Activated CD8-positive, alpha-beta memory T cell treated with anti-CD3 and anti-CD28 coated beads, Interleukin-2, amount 50 U/mL, for 48 hours (primary cell): ENCODE measurements at regions not wholly inside any gene's neighbourhood (a gene's known extent, or its start where the extent isn't known, plus 50 kb on each side); places are given as distances from the start of the nearest gene placed in this dataset.
A peak's percentile ranks its signal among the peaks of the same experiment; 100 is the strongest.
"Not testable (repeated sequence)": the region's sequence is repeated elsewhere in the genome, so short reads cannot be mapped to it uniquely, and the experiment has no call there.

Experiments
- DNase-seq: peaks from one replicate; pipeline ENCODE4 v3.0.0-alpha.2; 2020

DNA sequence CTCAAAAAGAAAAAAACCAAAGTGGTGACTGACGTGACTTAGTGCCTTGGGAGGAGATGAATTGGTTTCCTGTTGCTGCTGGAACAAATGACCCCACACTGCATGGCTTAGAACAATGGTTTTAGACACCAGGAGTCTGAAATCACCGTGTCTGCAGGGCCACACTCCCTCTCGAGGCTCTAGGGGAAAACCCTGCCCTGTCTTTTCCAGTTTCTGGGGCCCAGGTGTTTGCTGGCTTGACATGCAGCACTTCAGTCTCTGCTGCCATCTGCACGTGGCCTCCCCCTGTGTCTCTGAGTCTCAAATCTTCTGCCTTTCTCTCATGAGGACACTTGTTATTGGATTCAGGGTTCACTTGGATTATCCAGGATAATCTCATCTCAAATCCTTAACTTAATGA, 323.8 kb upstream of the TNRC6C start:
- peak; percentile 66 for DNase-seq

DNA sequence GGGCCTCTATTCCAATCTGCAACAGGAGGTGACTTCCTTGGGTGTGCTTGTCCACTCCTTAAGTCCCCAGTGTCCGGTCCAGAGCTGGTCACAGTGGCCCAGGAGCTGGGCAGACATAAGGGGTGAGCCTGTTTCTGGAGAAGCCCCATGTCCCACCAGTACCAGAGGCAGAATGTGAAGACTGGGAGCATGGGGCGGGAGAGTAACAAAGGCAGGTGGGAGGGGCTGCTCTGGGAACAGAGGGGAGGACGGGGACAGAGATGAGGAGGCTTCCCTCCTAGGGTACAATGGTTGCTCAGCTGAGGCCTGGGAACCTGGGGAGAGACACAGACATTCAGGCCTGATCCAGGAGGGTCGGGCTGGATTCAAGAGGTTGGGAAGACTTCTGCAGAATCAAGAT, 323.3 kb upstream of the TNRC6C start:
- DNase-seq = no peak

DNA sequence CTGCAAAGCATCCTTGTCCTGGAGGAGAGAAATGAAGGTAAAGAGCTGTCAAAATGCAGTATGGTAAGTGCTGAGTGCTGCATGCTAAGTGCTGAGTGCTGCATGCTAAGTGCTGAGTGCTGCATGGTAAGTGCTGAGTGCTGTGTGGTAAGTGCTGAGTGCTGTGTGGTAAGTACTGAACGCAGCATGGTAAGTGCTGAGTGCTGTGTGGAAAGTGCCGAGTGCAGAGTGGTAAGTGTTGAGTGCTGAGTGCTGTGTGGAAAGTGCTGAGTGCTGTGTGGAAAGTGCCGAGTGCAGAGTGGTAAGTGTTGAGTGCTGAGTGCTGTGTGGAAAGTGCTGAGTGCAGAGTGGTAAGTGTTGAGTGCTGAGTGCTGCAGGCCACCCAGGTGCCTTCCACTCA, 322.7 kb upstream of the TNRC6C start:
- DNase-seq = not testable (repeated sequence)

DNA sequence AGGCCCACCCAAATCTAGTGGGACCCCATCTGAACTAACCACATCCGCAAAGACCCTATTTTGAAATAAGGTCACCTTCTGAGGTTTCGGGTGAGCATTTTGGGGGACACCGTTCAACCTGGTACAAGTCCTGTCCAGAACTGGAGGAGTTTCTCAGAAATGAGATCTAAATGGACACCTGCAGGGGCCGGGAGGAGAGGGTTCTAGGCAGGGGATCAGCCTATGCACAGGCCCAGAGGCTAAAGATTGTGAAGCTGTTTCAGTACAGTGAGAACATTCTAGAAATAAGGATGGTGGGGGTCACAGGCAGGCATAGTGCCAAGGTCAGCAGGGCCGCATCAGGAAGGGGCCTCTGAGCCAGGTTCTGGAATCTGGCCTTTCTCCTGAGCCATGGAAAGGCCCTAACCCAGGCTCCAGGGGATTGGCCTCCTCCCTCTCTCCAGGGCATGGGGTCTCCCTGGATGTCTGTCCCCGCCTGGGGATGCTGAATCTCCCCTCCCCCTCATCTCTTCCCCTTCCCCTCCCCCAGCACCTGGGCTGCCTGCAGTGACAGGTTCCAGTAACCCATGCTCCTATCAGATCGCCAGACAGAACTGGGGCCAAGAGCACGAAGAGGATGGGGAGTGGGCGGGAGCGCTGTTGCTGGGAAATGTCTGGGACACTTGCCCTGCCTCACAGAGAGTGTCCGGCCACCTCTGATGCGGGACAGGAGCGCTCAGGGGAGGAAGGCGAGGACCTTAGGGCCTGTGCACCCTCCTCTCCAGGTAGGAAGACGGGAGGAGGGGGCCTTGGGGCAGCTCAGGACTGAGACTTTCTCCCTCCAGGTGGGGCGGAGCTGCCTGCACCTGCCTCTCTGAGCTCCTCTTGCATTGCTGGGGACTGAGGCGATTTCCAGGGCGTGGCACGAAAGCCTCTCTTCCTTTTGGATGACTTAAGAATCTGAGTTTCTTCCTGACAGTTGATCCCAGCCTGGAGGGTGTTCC, 321.4 kb upstream of the TNRC6C start:
- DNase-seq = no peak

DNA sequence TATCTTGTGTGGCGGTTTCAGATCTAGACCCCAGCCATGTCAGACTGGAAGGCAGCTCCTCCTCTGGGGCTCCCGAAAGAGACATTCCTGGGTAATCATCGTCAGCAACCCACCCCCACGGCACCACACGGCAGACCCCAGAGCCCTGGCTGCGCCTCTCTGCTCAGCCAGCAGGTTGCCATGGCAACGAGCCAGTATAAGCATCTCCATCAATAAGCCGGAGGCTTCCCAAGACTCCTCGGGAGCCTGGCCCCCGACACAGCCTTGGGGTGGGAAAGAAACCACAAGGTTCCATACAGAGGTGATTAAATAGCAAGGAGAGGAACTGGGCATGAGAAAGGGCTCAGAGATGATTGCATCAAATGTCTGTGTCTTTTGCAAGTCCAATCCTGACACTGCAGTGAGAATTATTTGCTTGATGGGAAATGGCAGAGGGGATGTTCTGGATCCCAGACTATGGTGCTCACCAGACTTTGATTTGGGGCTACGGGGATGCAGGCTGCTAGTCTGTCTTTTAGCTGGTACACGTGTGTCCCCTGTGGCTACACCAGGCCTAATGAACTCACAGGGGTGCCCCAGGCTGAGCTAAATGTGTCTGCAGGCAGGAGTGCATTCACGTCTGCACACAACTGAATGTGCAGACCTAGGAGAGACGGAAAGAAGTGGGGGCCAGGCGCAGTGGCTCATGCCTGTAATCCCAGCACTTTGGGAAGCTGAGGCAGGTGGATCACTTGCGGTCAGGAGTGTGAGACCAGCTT, 320.5 kb upstream of the TNRC6C start:
- no peak for DNase-seq

DNA sequence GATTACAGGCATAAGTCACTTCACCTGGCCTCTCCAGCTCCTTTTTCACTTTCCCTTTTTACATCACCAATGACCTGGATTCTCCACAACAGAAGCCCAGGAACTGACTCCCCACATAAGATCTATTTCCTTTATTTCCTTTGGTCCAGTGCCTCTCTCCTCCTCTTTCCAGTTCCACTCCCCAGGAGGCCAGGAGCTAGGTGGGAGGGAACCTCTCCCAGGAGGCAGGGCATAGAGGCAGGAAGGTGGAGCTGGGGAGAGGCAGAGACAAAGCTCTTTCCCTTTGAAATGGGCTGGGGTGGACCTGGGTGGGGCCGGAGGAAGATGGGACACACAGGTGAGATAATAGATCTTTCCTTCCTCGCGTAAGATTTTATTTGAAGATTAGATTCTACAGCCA, 318.3 kb upstream of the TNRC6C start:
- DNase-seq = no peak

DNA sequence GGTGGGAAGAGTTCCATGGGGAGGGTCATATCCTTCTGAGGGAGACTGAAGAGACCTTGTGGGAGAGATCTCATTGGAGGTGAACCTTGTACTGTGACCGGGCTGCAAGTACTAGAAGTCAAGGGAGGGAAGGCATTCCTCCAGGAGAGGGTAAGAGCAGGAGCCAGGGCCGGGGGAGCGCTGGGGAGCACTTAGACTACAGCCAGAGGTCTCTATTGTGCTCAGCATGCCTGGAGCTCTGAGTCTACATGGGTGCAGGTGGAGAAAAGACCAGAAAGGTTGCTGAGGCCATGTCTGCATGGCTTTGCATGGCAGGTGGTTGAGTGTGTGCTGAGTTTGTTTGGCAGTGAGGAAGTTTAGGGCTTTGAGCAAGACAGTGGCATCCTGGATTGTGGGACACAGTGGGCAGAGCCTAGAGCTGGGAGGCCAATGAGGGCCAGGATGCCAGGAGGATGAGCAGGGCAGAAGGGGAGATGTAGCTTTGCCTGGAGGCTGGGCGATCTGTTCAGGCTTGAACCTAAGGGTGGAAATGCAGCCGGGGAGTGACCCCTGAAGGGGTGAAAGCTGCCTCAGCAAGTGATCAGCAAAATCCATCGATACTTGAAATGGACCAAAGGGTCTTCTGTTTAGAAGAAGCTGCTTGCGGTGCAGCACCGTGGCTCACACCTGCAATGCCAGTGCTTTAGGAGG, 317.4 kb upstream of the TNRC6C start:
- DNase-seq = no peak

DNA sequence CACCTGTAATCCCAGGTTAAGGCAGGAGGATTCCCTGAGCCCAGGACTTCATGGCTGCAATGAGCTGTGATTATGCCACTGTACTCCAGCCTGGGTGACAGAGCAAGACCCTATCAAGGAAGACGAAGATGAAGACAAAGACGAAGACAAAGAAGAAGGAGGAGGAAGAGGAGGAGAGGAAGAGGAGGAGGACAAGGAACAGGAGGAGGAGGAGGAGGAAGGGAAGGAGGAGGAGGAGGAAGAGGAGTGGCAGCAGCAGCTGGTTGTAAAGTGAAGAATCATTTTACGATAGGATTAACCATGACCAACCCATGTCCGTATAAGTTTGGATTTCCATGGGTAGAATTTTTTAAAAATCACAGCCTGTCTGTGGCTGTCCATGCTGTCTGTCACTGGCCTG, 316.8 kb upstream of the TNRC6C start:
- DNase-seq = no peak

DNA sequence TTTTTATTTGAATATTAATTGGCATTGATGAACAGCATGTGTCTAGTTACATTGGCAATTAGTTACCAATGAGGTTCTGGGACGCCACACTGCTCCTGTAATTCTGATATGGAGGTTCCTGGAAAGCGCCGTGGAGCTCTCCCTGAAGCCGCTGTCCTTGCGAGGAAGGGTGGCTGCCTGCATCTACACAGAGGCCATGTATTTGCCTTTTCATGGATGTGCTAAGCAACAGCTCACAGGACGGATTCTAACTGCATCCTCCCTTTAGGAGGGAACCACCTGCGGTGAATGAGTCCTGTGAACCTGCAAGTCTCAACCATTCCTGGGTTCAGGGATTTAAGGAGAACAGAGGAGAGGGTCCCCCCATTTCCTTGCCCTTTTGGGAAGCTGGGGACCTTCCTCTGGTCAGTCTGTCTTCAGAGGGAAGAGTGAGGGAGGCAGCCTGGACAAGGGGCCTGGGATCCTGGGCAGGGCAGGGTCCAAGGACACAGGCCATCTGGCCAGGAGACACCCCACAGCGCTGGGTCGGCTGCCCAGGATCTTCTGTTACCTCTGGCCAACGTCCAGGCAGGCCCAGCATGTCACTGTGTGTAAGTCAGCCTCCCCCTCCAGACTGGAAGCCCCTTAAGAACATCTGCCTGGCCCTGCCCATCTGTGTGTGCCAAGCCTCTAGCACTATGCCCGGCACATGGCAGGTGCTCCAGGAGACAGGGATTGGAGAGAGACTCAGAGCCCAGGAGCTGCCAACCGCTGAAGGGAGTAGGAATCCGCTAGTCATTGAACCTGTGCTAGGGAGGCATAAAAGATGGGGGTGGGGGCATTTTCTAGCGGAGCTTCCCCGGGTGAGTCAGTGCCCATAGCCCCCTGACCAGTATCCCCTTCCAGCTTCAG, 314.1 kb upstream of the TNRC6C start:
- no peak for DNase-seq

DNA sequence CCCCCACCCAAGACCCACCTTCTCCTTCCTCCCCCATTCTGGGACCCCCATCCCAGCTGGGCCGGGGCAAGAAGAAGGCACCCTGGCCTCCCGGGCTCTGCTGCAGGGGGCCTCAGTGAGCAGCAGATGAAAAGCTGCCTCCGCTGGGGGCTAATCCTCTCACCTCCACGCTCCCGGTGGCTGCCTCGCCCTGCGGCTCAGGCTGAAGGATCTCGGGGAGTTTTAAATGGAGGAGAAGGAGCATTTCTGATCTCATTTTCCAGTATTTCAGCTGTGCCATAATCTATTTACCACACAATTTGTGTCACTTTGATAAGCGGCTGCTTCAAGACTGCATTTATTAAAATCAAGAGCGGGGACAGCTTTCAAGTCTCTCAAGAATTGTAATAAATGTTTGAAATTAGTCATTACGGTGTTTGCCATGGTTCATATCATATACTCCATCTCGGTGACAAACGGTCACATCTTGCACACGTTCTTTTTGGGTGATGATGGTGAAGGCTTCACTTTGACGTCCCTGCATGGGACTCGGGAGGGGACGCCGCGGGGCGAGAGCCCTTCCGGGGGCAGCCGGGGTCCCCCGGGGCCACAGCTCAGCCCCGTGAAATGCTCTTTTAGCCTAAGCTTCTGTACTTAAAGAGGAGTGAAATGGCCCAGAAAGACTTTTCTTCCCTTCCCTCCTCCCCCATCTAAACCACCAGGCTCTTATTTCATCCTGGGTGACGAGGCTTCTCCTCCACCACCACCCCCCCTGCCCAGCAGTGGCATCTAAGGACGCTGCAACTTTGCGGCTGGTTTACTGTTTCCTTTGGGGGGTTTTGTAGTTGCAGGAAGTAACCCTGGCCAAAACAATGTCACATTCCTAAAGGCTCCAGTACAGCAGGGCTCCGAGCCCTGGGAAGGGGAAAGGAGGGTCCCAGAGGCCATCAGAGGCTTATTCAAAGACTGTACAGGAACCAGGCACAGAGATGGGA, 313.1 kb upstream of the TNRC6C start:
- peak; percentile 80 for DNase-seq

DNA sequence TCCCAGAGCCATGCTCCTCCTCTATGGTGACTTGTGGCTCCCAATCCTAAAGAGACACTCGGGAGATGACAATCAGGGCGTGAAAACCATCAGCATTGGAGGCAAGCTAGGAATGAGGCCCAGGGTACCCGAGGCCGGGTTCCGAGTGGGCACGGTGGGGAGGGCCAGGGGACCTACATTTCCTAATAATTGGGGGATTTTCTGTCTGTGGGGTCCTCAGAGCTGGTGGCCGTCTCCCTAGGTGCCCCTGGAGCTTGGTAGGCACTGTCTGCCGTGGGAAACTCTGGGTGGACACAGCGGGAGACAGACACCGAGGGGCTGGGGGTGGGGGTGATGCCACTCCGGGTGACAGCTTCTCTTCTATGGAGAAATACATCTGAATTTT, 312.5 kb upstream of the TNRC6C start:
- peak; percentile 53 for DNase-seq

DNA sequence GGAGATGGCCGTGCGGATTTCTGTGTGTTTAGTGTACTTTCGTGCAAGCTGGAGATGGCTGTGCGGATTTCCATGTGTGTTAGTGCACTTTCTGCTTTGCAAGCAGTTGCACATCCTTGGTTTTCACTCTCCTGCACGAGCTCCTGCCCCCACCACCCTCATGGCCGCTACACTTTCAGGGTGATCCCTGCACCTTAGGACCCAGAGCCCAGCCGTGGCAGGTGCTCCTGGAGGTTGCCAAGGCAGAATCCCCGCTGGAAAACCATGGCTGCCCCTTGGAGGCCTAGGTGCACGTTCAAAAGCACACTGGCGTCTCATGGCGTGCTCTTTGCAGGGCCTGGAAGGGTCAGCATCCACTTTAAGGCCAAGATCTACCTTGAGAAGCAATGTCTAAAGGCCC, 311.0 kb upstream of the TNRC6C start:
- DNase-seq = peak; percentile 46

DNA sequence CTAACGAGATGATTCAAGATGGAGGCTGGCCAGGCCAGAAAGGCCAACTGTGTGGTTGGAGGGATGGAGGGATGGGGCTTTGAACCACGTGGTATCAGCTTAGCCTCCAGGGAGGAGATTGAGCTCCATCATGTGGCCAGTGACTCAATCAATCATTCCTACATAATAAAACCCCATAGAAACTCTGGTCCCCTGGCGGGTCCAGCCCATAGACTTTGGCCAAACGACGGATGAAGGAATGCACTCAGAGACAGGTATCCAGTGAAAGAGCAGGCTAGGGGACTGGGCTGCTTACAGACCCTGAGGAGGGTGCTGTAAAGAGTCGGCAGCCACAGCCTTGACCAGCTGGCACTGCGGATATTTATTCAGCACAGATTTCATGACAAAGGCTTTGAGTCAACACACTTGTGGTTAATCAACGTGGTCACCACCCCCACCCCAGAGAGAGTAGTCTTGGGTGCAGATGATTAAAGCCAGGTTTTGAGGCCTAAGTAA, 308.7 kb upstream of the TNRC6C start:
- DNase-seq = peak; percentile 48

DNA sequence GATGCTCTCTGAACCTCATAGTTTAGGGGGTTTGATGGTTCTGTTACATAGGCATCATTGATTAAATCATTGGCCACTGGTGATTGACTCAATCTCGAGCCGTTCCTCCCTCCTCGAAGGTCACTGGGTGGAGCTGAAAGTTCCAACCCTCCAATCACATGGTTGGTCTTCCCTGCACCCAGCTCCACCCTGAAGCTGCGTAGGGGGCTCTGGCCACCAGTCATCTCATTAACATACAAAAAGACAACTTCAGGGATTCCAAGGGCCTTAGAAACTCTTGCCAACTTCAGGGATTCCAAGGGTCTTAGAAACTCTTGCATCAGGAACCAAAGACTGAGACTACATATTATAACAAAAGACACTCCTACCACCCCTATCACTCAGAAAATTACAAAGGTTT, 306.5 kb upstream of the TNRC6C start:
- DNase-seq = no peak

DNA sequence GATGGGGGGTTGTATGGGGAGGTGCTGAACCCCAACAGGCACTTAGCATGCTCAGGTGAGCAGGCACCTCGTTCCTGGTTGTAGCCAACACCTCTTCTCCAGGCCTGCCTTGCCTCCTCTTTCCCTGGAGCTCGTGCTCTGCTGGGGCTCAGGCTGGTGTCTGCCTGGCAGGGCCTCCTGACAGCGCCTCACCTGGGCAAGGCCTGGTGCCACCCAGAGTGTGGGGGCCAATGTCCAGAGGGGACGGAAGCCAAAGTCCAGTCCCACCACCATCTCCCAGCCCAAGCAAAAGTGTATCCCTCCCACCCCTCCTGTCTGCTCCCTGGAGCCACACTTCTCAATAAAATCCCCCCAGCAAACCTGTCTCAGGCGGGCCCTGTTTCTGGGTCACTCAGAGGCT, 304.2 kb upstream of the TNRC6C start:
- no peak for DNase-seq

DNA sequence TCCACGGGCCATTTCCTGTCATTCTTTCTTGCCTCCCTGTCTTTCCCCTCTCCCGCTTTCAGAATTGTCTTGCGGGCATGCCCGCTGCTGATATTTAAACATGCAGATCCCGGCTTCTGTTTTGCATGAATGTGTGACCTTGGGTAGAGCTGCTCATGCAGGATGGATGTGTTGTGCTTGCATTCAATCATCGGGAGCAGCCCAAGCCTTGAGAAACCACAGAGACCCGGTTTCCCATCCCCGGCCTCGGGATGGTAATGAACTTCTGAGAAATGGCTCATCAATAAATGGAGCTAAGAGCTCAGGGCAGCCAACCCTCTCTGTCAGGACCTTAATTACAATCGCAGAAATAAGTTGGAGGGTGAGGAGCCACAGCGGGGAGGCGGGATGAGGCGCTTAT, 303.7 kb upstream of the TNRC6C start:
- DNase-seq = no peak

DNA sequence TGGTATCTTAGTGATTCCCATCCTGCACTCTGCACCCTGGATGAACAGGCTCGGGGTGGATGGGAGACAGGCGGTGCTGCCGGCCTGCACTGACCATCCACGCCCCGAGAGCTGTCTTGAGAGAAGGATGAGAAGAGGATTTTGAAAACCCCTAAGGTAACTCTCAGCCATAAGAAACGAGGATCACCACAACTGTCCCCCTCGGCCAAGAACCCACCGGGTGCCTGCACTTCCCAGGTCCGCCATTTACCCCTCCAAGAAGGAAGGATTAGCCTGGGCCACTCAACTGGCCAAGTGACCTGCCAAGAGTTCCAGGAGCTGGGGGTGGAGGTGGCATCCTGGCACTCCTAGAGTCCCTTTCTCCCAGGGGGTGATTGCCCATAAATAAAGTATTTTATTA, 302.4 kb upstream of the TNRC6C start:
- no peak for DNase-seq

DNA sequence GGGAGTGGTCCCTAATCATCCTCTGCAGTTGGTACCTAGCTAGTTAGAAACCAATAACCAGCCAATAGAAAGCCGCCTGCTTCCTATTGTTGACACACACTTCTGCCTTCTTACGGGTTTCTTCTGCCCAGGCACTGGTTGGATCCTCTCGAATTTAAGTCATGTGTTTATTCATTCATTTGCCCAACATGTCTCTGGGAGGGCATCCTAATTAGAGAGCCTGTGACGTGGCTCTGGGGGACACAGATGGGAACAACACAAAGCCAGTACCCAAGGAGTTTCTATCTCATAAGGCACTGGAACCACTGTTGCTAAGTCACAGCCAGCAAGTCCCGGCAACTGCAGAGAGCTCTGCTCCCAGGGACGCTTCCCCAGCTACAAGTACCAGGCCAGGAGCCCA, 300.7 kb upstream of the TNRC6C start:
- DNase-seq = no peak

DNA sequence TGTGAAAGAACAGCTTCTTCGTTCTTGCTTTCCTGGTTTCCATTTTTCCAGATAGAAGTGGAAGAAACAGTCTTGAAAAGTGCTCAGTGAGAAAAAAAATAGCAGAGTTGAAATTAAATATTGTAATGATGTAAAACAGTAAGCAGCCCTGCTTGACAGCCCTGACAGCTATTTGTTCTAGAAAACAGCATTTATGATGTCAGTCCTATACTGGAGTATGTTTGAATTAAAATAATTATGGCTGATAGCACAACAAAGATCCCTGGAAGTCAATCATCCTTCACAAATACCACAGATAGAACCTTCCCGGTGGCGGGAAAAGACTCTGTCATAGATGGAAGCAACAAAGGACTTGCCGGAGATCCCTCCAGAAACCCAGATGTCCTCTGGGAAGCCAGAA, 298.0 kb upstream of the TNRC6C start:
- DNase-seq = no peak

DNA sequence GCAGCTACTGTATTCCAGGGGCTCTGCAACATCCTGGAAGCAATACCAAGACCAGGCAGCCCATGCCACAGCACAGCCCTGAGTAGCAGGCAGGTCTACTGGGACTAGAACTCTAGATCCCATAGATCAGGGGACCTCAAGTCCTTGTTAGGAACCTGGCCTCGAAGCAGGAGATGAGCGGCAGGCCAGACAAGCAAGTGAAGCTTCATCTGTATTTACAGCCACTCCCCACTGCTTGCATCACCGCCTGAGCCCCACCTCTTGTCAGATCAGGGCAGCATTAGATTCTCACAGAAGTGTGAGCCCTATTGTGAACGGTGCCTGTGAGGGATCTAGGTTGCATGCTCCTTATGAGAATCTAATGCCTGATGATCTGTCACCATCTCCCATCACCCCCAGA, 295.7 kb upstream of the TNRC6C start:
- no peak for DNase-seq

DNA sequence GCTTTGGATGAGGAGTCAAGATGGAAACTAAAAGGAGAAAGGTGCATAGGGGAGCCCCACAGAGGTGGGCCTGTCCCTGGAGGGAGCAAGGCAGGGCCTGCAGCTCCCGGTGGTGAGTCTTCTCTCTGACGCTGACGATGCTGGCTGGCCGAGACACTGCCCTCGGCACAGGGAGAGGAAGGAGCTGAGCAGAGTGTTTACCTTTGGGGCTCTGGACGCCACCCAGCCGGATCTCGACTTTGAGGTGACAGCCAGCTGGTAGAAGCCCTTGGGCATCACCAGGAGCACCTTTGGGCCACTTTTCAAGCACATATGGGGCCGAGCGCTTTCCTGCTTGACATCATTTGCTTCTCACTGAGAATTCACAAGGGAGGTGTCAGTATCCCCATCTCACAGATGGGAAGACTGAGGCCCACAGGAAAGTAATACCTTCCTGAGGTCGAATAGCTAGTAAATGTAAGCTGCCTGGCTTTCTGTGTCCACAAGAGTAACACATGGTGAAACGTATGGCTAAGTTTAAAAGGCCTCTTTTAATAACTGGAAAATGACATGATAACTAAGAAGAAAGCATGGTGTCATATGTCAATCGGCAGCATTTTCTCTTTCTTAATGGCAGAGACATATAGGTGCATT, 294.3 kb upstream of the TNRC6C start:
- no peak for DNase-seq
